ENCODE measurements at regions not wholly inside any gene's neighbourhood (a gene's known extent, or its start where the extent isn't known, plus 50 kb on each side); places are given as distances from the start of the nearest gene placed in this dataset.
"Not testable (repeated sequence)": the region's sequence is repeated elsewhere in the genome, so short reads cannot be mapped to it uniquely, and the experiment has no call there.

DNA sequence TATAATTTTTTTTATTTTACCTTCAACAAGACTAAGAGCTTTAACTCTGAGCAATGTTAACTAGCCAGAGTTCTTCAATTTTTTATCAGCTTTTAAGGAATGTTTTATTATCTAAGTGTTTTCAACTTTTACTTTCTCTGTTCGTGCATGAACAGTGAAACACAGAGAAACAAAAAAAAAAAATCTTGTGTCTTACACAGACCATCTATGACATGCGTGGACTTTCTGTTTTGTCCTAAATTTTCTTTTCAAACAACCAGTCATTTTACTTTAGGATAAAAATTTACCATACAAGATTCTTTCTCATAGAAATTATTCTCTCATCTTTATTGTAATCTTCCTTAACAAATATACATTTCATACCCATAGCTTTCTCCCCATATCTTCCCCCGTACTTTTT, 731.9 kb upstream of the PCDH10 start:
- DNase-seq (ENCODE audit: low read depth, low spot score): peak; percentile 25
- Histone ChIP-seq H3K9me3 (ENCODE audit: control insufficient read depth, insufficient read depth, low read length) (peaks cover 3% of the 10 kb centered on the region), H3K27ac (ENCODE audit: low read length) (no peak overlapping the region), H3K4me1 (ENCODE audit: control insufficient read depth, insufficient read depth, low read length) (no peaks in the 10 kb centered on the region), H3K27me3 (ENCODE audit: control insufficient read depth, insufficient read depth, low read length) (no peaks in the 10 kb centered on the region), H3K36me3 (ENCODE audit: control insufficient read depth, insufficient read depth, low read length) (peaks cover 7% of the 10 kb centered on the region; the same call in 1 of the 2 replicates), H3K4me3 (ENCODE audit: low read length) (no peak overlapping the region)
- WGBS (ENCODE audit: insufficient coverage, insufficient read length): 40% methylated on average over 1 of the region's 3 CpGs

DNA sequence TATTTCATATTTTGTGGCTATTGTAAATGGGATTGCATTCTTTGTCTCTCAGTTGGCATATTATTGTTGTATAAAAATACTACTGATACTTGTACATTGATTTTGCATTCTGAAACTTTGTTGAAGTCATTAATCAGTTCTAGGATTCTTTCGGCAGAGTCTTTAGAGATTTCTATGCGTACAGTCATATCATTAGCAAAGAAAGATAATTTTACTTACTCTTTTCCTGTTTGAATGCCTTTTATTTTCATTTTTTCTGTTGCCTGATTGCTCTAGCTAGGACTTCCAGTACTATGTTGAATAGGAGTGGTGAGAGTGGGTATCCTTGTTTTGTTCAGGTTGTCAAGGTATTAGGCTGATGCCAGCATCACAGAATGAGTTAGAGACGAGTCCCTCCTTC, 722.0 kb upstream of the PCDH10 start:
- H3K36me3 ChIP-seq (ENCODE audit: control insufficient read depth, insufficient read depth, low read length): no peaks in the 10 kb centered on the region
- H3K9me3 ChIP-seq (ENCODE audit: control insufficient read depth, insufficient read depth, low read length): no peaks in the 10 kb centered on the region
- no CpG with 5 or more reads among the region's 3 CpGs for whole genome bisulfite sequencing (ENCODE audit: insufficient coverage, insufficient read length)
- H3K4me3 ChIP-seq (ENCODE audit: low read length): no peak overlapping the region
- DNase-seq (ENCODE audit: low read depth, low spot score): no peak
- no peak overlapping the region for H3K27ac ChIP-seq (ENCODE audit: low read length)
- no peaks in the 10 kb centered on the region for H3K27me3 ChIP-seq (ENCODE audit: control insufficient read depth, insufficient read depth, low read length)
- H3K4me1 ChIP-seq (ENCODE audit: control insufficient read depth, insufficient read depth, low read length): no peaks in the 10 kb centered on the region

DNA sequence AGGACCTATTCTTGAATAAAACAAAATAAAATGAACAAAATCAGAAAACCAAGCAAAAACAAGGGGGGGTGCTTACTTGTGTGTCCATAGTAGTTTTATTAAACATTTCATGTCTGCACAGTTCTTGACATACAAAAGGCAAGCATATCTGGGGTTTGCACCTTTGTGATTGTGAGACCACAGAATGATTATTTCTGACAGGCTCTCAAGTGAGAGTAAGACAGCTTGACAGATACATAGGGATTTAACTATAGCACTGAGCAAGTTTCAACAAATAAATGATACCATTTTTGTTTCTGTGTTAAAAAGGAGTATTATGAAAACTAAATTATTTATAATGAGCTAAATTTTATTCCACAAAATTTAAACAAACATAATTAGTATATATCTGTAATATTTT, 712.0 kb upstream of the PCDH10 start:
- H3K36me3 ChIP-seq (ENCODE audit: control insufficient read depth, insufficient read depth, low read length): no peaks in the 10 kb centered on the region
- no peaks in the 10 kb centered on the region for H3K27me3 ChIP-seq (ENCODE audit: control insufficient read depth, insufficient read depth, low read length)
- DNase-seq (ENCODE audit: low read depth, low spot score): no peak
- no peak overlapping the region for H3K27ac ChIP-seq (ENCODE audit: low read length)
- H3K4me1 ChIP-seq (ENCODE audit: control insufficient read depth, insufficient read depth, low read length): no peaks in the 10 kb centered on the region
- no peak overlapping the region for H3K4me3 ChIP-seq (ENCODE audit: low read length)
- H3K9me3 ChIP-seq (ENCODE audit: control insufficient read depth, insufficient read depth, low read length): no peaks in the 10 kb centered on the region

DNA sequence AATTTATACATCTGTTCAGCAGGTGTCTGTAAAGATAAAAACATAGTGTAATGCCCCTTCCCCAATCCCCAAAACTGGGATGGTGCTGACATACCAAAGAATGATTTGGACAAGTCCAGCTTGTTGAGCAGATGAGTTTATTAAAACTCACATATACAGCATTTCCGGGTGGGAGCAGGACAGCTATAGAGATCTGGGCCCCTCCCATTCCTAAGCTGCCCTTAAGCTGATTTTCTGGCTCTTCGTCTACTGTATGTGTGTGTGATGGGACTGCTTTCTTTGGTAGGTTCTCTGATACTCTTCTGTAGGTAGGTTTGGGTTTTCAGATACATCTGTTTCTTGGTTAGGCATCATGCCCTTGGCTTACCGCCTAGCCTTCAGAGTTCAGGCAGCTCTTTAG, 703.7 kb upstream of the PCDH10 start:
- Histone ChIP-seq H3K4me3 (ENCODE audit: low read length) (no peak overlapping the region), H3K9me3 (ENCODE audit: control insufficient read depth, insufficient read depth, low read length) (no peaks in the 10 kb centered on the region), H3K4me1 (ENCODE audit: control insufficient read depth, insufficient read depth, low read length) (no peaks in the 10 kb centered on the region), H3K27me3 (ENCODE audit: control insufficient read depth, insufficient read depth, low read length) (no peaks in the 10 kb centered on the region), H3K36me3 (ENCODE audit: control insufficient read depth, insufficient read depth, low read length) (no peaks in the 10 kb centered on the region), H3K27ac (ENCODE audit: low read length) (no peak overlapping the region)
- no peak for DNase-seq (ENCODE audit: low read depth, low spot score)
- WGBS (ENCODE audit: insufficient coverage, insufficient read length): no CpG with 5 or more reads among the region's 3 CpGs

DNA sequence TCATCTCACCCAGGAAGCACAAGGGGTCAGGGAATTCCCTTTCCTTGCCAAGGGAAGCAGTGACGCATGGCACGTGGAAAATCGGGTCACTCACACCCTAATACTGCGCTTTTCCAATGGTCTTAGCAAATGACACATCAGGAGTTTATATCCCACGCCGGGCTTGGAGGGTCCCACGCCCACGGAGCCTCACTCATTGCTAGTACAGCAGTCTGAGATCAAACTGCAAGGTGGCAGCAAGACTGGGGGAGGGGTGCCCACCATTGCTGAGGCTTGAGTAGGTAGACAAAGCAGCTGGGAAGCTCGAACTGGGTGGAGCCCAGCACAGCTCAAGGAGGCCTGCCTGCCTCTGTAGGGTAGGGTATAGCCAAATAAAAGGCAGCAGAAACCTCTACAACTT, 691.1 kb upstream of the PCDH10 start:
- DNase-seq (ENCODE audit: low read depth, low spot score); H3K27ac ChIP-seq (ENCODE audit: low read length); H3K4me3 ChIP-seq (ENCODE audit: low read length); H3K9me3 ChIP-seq (ENCODE audit: control insufficient read depth, insufficient read depth, low read length); H3K27me3 ChIP-seq (ENCODE audit: control insufficient read depth, insufficient read depth, low read length); H3K36me3 ChIP-seq (ENCODE audit: control insufficient read depth, insufficient read depth, low read length); H3K4me1 ChIP-seq (ENCODE audit: control insufficient read depth, insufficient read depth, low read length): not testable (repeated sequence)
- WGBS (ENCODE audit: insufficient coverage, insufficient read length): no CpG with 5 or more reads among the region's 9 CpGs

DNA sequence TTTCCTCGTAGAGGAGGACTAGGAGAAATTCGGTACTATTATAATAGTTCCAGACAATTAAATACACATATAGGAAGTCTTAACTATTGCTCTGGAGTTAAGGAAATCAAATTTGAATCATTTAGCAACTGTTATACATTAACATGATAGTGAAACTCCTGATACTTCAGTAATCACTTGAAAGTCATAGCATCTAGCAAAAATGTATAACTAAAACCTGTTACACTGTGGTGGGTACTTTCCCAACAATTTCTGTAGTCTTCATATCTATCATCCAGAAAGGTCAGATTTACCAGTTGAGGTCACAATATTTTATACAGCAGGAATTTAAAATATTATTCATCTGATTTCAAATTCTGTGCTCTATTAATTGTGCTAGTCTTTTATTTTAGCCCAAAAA, 669.6 kb upstream of the PCDH10 start:
- no peak overlapping the region for H3K4me3 ChIP-seq (ENCODE audit: low read length)
- no peak for DNase-seq (ENCODE audit: low read depth, low spot score)
- H3K27me3 ChIP-seq (ENCODE audit: control insufficient read depth, insufficient read depth, low read length): no peaks in the 10 kb centered on the region
- no peaks in the 10 kb centered on the region for H3K4me1 ChIP-seq (ENCODE audit: control insufficient read depth, insufficient read depth, low read length)
- H3K9me3 ChIP-seq (ENCODE audit: control insufficient read depth, insufficient read depth, low read length): no peaks in the 10 kb centered on the region
- H3K27ac ChIP-seq (ENCODE audit: low read length): no peak overlapping the region
- WGBS (ENCODE audit: insufficient coverage, insufficient read length): no CpG with 5 or more reads among the region's 2 CpGs
- no peaks in the 10 kb centered on the region for H3K36me3 ChIP-seq (ENCODE audit: control insufficient read depth, insufficient read depth, low read length)

DNA sequence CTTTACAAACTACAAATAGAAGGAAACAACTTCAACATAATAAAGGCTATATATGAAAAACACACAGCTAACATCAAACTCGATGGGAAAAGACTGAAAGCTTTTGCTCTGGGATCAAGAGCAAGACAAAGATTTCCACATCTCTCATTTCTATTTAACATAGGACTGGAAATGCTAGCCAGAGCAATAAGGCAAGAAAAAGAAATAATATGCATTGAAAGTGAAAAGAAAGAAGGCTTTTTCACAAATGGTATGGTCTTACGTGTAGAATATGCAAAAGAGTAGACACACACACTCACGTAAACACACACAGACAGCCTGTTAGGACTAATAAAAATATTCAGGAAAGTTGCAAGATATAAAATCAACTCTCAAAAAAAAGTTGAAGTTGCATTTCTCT, 660.5 kb upstream of the PCDH10 start:
- no peaks in the 10 kb centered on the region for H3K4me1 ChIP-seq (ENCODE audit: control insufficient read depth, insufficient read depth, low read length)
- no peak overlapping the region for H3K4me3 ChIP-seq (ENCODE audit: low read length)
- no peak for DNase-seq (ENCODE audit: low read depth, low spot score)
- H3K27me3 ChIP-seq (ENCODE audit: control insufficient read depth, insufficient read depth, low read length): no peaks in the 10 kb centered on the region
- no peaks in the 10 kb centered on the region for H3K36me3 ChIP-seq (ENCODE audit: control insufficient read depth, insufficient read depth, low read length)
- WGBS (ENCODE audit: insufficient coverage, insufficient read length): no CpG with 5 or more reads among the region's 3 CpGs
- H3K9me3 ChIP-seq (ENCODE audit: control insufficient read depth, insufficient read depth, low read length): no peaks in the 10 kb centered on the region; the same call in 1 of the 2 replicates
- H3K27ac ChIP-seq (ENCODE audit: low read length): no peak overlapping the region

DNA sequence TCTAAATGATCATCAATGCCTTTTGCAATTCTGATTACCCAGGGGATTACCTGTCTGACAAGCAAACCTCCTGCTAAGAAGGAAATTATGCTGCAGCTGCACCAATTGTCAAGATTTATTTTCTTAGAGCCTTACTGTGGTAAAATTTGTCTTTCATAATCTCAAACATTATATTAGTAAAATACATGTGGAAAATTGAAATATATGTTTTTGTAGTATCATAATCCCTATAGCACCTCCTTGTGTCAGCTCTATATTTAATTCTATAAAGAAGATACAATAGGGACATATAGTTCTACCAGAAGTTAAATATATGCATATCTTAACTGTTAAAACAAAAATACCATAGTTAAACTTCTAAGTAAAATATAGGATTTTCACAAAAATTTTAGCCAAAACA, 655.6 kb upstream of the PCDH10 start:
- Histone ChIP-seq H3K4me3 (ENCODE audit: low read length) (no peak overlapping the region), H3K4me1 (ENCODE audit: control insufficient read depth, insufficient read depth, low read length) (no peaks in the 10 kb centered on the region; the same call in 1 of the 2 replicates), H3K27ac (ENCODE audit: low read length) (no peak overlapping the region), H3K27me3 (ENCODE audit: control insufficient read depth, insufficient read depth, low read length) (no peaks in the 10 kb centered on the region), H3K36me3 (ENCODE audit: control insufficient read depth, insufficient read depth, low read length) (no peaks in the 10 kb centered on the region), H3K9me3 (ENCODE audit: control insufficient read depth, insufficient read depth, low read length) (no peaks in the 10 kb centered on the region; the same call in 1 of the 2 replicates)
- no peak for DNase-seq (ENCODE audit: low read depth, low spot score)

DNA sequence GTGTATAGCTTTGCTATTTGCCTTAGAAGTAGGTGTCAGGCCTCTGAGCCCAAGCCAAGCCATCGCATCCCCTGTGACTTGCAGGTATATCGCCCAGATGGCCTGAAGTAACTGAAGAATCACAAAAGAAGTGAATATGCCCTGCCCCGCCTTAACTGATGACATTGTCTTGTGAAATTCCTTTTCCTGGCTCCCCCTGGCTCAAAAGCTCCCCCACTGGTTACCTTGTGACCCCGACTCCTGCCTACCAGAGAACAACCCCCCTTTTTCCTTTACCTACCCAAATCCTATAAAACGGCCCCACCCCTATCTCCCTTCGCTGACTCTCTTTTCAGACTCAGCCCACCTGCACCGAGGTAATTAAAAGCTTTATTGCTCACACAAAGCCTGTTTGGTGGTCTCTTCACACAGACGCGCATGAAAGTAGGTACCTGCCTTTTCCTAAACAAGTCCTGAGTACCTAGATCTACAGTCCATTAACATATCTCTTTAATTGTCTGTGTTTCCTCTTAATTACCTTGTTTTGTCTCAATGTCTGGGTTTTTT, 653.8 kb upstream of the PCDH10 start:
- no CpG with 5 or more reads among the region's 9 CpGs for WGBS (ENCODE audit: insufficient coverage, insufficient read length)
- not testable (repeated sequence) for H3K4me1 ChIP-seq (ENCODE audit: control insufficient read depth, insufficient read depth, low read length); H3K9me3 ChIP-seq (ENCODE audit: control insufficient read depth, insufficient read depth, low read length); H3K36me3 ChIP-seq (ENCODE audit: control insufficient read depth, insufficient read depth, low read length); H3K27ac ChIP-seq (ENCODE audit: low read length); H3K27me3 ChIP-seq (ENCODE audit: control insufficient read depth, insufficient read depth, low read length); H3K4me3 ChIP-seq (ENCODE audit: low read length)
- DNase-seq (ENCODE audit: low read depth, low spot score): peak; percentile 86

DNA sequence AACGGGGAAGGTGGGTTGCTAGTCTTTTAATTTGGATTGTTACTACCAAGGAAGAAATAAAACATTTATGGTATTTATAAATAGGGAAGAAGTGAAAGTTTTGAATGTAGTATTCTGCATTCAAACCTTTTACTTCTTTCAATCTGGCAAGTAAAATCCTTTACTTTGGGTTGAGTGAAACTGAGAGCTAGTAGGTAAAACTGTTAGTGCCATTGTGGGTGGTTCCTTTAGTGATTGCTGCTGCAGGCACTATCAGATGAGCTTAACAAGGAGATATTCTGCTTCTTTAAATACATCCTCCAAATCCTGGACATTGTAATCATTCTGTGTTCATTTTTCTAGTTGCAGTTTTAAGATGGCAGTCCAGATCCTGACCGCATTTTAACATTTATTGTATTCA, 650.9 kb upstream of the PCDH10 start:
- no CpG with 5 or more reads among the region's 2 CpGs for WGBS (ENCODE audit: insufficient coverage, insufficient read length)
- no peaks in the 10 kb centered on the region for H3K27me3 ChIP-seq (ENCODE audit: control insufficient read depth, insufficient read depth, low read length)
- DNase-seq (ENCODE audit: low read depth, low spot score): no peak

DNA sequence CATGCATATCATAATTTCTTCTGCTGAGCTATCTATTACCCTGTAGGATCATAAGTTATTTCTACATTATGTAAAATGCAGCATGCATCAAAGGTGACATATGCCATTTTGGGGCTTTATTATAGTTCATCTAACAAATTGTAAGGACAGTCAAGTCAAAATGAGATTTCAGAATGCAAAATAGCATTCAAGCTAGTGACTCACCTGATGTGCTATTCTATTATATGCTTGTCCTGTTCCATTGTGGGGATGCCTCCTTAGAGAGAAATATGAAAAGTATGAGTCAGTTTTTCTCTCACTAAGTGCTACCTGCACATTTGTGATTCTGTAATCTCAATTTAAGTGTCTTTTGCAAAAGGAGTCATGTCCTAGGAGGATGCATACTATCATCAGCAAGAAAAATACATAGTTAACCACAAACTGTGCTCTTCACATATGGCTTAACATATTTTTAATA, 647.0 kb upstream of the PCDH10 start:
- Histone ChIP-seq H3K36me3 (ENCODE audit: control insufficient read depth, insufficient read depth, low read length) (no peaks in the 10 kb centered on the region), H3K4me1 (ENCODE audit: control insufficient read depth, insufficient read depth, low read length) (no peaks in the 10 kb centered on the region), H3K9me3 (ENCODE audit: control insufficient read depth, insufficient read depth, low read length) (no peaks in the 10 kb centered on the region), H3K27ac (ENCODE audit: low read length) (no peak overlapping the region), H3K27me3 (ENCODE audit: control insufficient read depth, insufficient read depth, low read length) (no peaks in the 10 kb centered on the region), H3K4me3 (ENCODE audit: low read length) (no peak overlapping the region)
- DNase-seq (ENCODE audit: low read depth, low spot score): no peak

More for the DNA sequence above, 650.9 kb upstream of the PCDH10 start:
- H3K4me3 ChIP-seq (ENCODE audit: low read length): no peak overlapping the region
- H3K36me3 ChIP-seq (ENCODE audit: control insufficient read depth, insufficient read depth, low read length): no peaks in the 10 kb centered on the region
- H3K27ac ChIP-seq (ENCODE audit: low read length): no peak overlapping the region
- no peaks in the 10 kb centered on the region; the same call in 1 of the 2 replicates for H3K4me1 ChIP-seq (ENCODE audit: control insufficient read depth, insufficient read depth, low read length)
- no peaks in the 10 kb centered on the region for H3K9me3 ChIP-seq (ENCODE audit: control insufficient read depth, insufficient read depth, low read length)
